ENCODE measurements at regions not wholly inside any gene's neighbourhood (a gene's known extent, or its start where the extent isn't known, plus 50 kb on each side); places are given as distances from the start of the nearest gene placed in this dataset.

GRCh38 chr17:77607606-77608005 lies 350.9 kb upstream of the TNRC6C start:
- DNase-seq (ENCODE audit: low read depth) = no peak
- no peak for TF ChIP-seq CTCF (IDR thresholded peaks at IDR 0.05; ENCODE audit: insufficient read depth, low read length, poor library complexity, severe bottlenecking)
- no peaks in the 10 kb centered on the region for H3K27me3 ChIP-seq (ENCODE audit: control insufficient read depth, insufficient read depth, low read length)

GRCh38 chr17:77608431-77608830 lies 350.1 kb upstream of the TNRC6C start:
- no peaks in the 10 kb centered on the region for H3K36me3 ChIP-seq (ENCODE audit: control insufficient read depth, insufficient read depth, low read length)
- no peaks in the 10 kb centered on the region for H3K27me3 ChIP-seq (ENCODE audit: control insufficient read depth, insufficient read depth, low read length)
- no peak overlapping the region for H3K4me3 ChIP-seq (ENCODE audit: low read depth, low read length)
- no peak for DNase-seq (ENCODE audit: low read depth)
- TF ChIP-seq CTCF (IDR thresholded peaks at IDR 0.05; ENCODE audit: insufficient read depth, low read length, poor library complexity, severe bottlenecking) = no peak

More at GRCh38 chr17:77607606-77608005, 350.9 kb upstream of the TNRC6C start:
- H3K4me3 ChIP-seq (ENCODE audit: low read depth, low read length) = no peak overlapping the region
- H3K36me3 ChIP-seq (ENCODE audit: control insufficient read depth, insufficient read depth, low read length) = no peaks in the 10 kb centered on the region

GRCh38 chr17:77609553-77610517 lies 348.7 kb upstream of the TNRC6C start:
- no peak for TF ChIP-seq CTCF (IDR thresholded peaks at IDR 0.05; ENCODE audit: insufficient read depth, low read length, poor library complexity, severe bottlenecking)
- no peak for DNase-seq (ENCODE audit: low read depth)
- Histone ChIP-seq H3K27me3 (ENCODE audit: control insufficient read depth, insufficient read depth, low read length) (peaks cover 2% of the 10 kb centered on the region), H3K36me3 (ENCODE audit: control insufficient read depth, insufficient read depth, low read length) (no peaks in the 10 kb centered on the region), H3K4me3 (ENCODE audit: low read depth, low read length) (no peak overlapping the region)

- no peak for DNase-seq (ENCODE audit: low read depth)
- peaks cover 2% of the 10 kb centered on the region for H3K27me3 ChIP-seq (ENCODE audit: control insufficient read depth, insufficient read depth, low read length)
These were observed 348.0 kb upstream of the TNRC6C start for GRCh38 chr17:77610518-77610893.

GRCh38 chr17:77610972-77611521 lies 347.5 kb upstream of the TNRC6C start:
- DNase-seq (ENCODE audit: low read depth) = no peak
- no peak for TF ChIP-seq CTCF (IDR thresholded peaks at IDR 0.05; ENCODE audit: insufficient read depth, low read length, poor library complexity, severe bottlenecking)
- Histone ChIP-seq H3K4me3 (ENCODE audit: low read depth, low read length) (no peak overlapping the region), H3K36me3 (ENCODE audit: control insufficient read depth, insufficient read depth, low read length) (no peaks in the 10 kb centered on the region), H3K27me3 (ENCODE audit: control insufficient read depth, insufficient read depth, low read length) (peaks cover 2% of the 10 kb centered on the region)

More at GRCh38 chr17:77610518-77610893, 348.0 kb upstream of the TNRC6C start:
- Histone ChIP-seq H3K4me3 (ENCODE audit: low read depth, low read length) (no peak overlapping the region), H3K36me3 (ENCODE audit: control insufficient read depth, insufficient read depth, low read length) (no peaks in the 10 kb centered on the region)
- no peak for TF ChIP-seq CTCF (IDR thresholded peaks at IDR 0.05; ENCODE audit: insufficient read depth, low read length, poor library complexity, severe bottlenecking)
